Gastrocnemius medialis (tissue), 4 donors: ENCODE measurements at regions not wholly inside any gene's neighbourhood (a gene's known extent, or its start where the extent isn't known, plus 50 kb on each side); places are given as distances from the start of the nearest gene placed in this dataset.

ENCODE experiments used
- ATAC-seq, 2 donors: fragments of 150-250 bp; one replicate each; pipeline ENCODE4 v1.9.1; 2016
- DNase-seq, 2 donors: peaks; one replicate each; pipeline ENCODE4 v3.0.0-alpha.2; 2019
- H3K27ac ChIP-seq, 4 donors: fragments of 200-600 bp; sonication (generic); 1 replicate in 1 of 4; 2 replicates in 3 of 4; pipeline ENCODE4 v1.5.1; 2016 to 2018; ENCODE audit warnings: mild to moderate bottlenecking in 2 of 4, moderate library complexity in 1 of 4
- H3K27me3 ChIP-seq, 3 donors: fragments of 200-600 bp; sonication (generic) in 2 of 3; 1 replicate in 1 of 3; 2 replicates in 2 of 3; pipeline versions ENCODE4 v1.5.1 to v1.6.0; 2016 to 2019; ENCODE audit warnings: mild to moderate bottlenecking in 1 of 3, moderate library complexity in 1 of 3
- H3K36me3 ChIP-seq, 2 donors: fragments of 200-600 bp; sonication (generic) in 1 of 2; one replicate each; pipeline ENCODE4 v1.5.1; 2017 to 2018
- H3K4me1 ChIP-seq, 2 donors: fragments of 200-600 bp; sonication (generic) in 1 of 2; one replicate each; pipeline ENCODE4 v1.5.1; 2016 to 2017; ENCODE audit warnings: mild to moderate bottlenecking in 2 of 2
- H3K4me3 ChIP-seq, 4 donors: fragments of 200-600 bp; sonication (generic) in 3 of 4; 1 replicate in 1 of 4; 2 replicates in 3 of 4; pipeline ENCODE4 v1.5.1; 2016 to 2019; ENCODE audit warnings: mild to moderate bottlenecking in 2 of 4
- H3K9me3 ChIP-seq, 3 donors: fragments of 200-600 bp; sonication (generic) in 2 of 3; 1 replicate in 1 of 3; 2 replicates in 2 of 3; pipeline ENCODE4 v1.5.1; 2016 to 2019
- CTCF ChIP-seq, 5 experiments: fragments of 450-650 bp in 3 of 5; fragments of 200-600 bp in 2 of 5; sonication (generic) in 2 of 5; IDR thresholded peaks in 4 of 5; conservative IDR thresholded peaks in 1 of 5; 1 replicate in 4 of 5; 2 replicates in 1 of 5; pipeline ENCODE4 v1.5.1; 2016 to 2019; ENCODE audit warnings: antibody characterized with exemption in 5 of 5, mild to moderate bottlenecking in 3 of 5, moderate library complexity in 3 of 5
- POLR2A ChIP-seq, 2 donors: fragments of 450-650 bp; IDR thresholded peaks; one replicate each; pipeline ENCODE4 v1.6.1; 2017; ENCODE audit warnings: antibody characterized with exemption in 2 of 2, mild to moderate bottlenecking in 2 of 2, moderate library complexity in 2 of 2
- in situ Hi-C, 4 donors: fragments of 200-750 bp; cut with MboI; loops; one replicate each; pipeline versions ENCODE4 v1.15.0 to v1.8.0; 2017; ENCODE audit warnings: low sequenced_read_pairs in 4 of 4
- intact Hi-C: fragments of 100-400 bp; cut with DNase I; formaldehyde crosslinking; loops from one replicate; pipeline ENCODE4 v1.15.1; 2023; ENCODE audit warnings: low total_unique reads

GRCh38 chr18:25881149-25881548, 209.3 kb downstream of the SS18 start:
- H3K9me3 ChIP-seq = no peaks in the 10 kb centered on the region
- in situ Hi-C loops (no loop called here), intact Hi-C loops (loop anchor here (5.0 kb wide), 1 partner anchor 634 kb away; no protein-coding TSS in a partner anchor)
- H3K4me1 ChIP-seq = no peaks in the 10 kb centered on the region
- H3K4me3 ChIP-seq = no peak overlapping the region
- H3K27me3 ChIP-seq = no peaks in the 10 kb centered on the region
- H3K27ac ChIP-seq = no peak overlapping the region
- no peak for DNase-seq
- no peaks in the 10 kb centered on the region for H3K36me3 ChIP-seq
- no peak for ATAC-seq
- TF ChIP-seq POLR2A (IDR thresholded peaks at IDR 0.05) = no peak
- TF ChIP-seq CTCF (IDR thresholded peaks at IDR 0.05 in 4 of 5, conservative IDR thresholded peaks at IDR 0.05 in 1 of 5) = no peak

GRCh38 chr18:25880441-25880840, 210.0 kb downstream of the SS18 start:
- no peak for ATAC-seq
- Histone ChIP-seq H3K27me3 (no peaks in the 10 kb centered on the region), H3K36me3 (no peaks in the 10 kb centered on the region), H3K4me3 (no peak overlapping the region), H3K27ac (no peak overlapping the region), H3K9me3 (no peaks in the 10 kb centered on the region), H3K4me1 (no peaks in the 10 kb centered on the region)
- TF ChIP-seq POLR2A (IDR thresholded peaks at IDR 0.05) (no peak), CTCF (IDR thresholded peaks at IDR 0.05 in 4 of 5, conservative IDR thresholded peaks at IDR 0.05 in 1 of 5) (no peak)
- intact Hi-C loops (loop anchor here (5.0 kb wide), 1 partner anchor 633 kb away; no protein-coding TSS in a partner anchor), in situ Hi-C loops (no loop called here)
- no peak for DNase-seq

- no peak overlapping the region for H3K27ac ChIP-seq
- no peaks in the 10 kb centered on the region for H3K27me3 ChIP-seq
- no peaks in the 10 kb centered on the region for H3K4me1 ChIP-seq
- no peak overlapping the region for H3K4me3 ChIP-seq
- DNase-seq (no peak), ATAC-seq (no peak)
- intact Hi-C loops (no loop called here), in situ Hi-C loops (no loop called here)
- no peaks in the 10 kb centered on the region for H3K36me3 ChIP-seq
- TF ChIP-seq CTCF (IDR thresholded peaks at IDR 0.05 in 4 of 5, conservative IDR thresholded peaks at IDR 0.05 in 1 of 5) (no peak), POLR2A (IDR thresholded peaks at IDR 0.05) (no peak)
- H3K9me3 ChIP-seq = no peaks in the 10 kb centered on the region
Observed at GRCh38 chr18:25876330-25876948, 214.0 kb downstream of the SS18 start.

GRCh38 chr18:25875551-25876240, 214.7 kb downstream of the SS18 start:
- no peaks in the 10 kb centered on the region for H3K27me3 ChIP-seq
- in situ Hi-C loops (no loop called here), intact Hi-C loops (no loop called here)
- TF ChIP-seq CTCF (IDR thresholded peaks at IDR 0.05 in 4 of 5, conservative IDR thresholded peaks at IDR 0.05 in 1 of 5) = no peak
- TF ChIP-seq POLR2A (IDR thresholded peaks at IDR 0.05) = no peak
- H3K36me3 ChIP-seq = no peaks in the 10 kb centered on the region
- no peak for ATAC-seq
- no peaks in the 10 kb centered on the region for H3K9me3 ChIP-seq
- no peak overlapping the region for H3K4me3 ChIP-seq
- no peak overlapping the region for H3K27ac ChIP-seq
- no peak for DNase-seq
- no peaks in the 10 kb centered on the region for H3K4me1 ChIP-seq
